ENCODE measurements at regions not wholly inside any gene's neighbourhood (a gene's known extent, or its start where the extent isn't known, plus 50 kb on each side); places are given as distances from the start of the nearest gene placed in this dataset.
"Not testable (repeated sequence)": the region's sequence is repeated elsewhere in the genome, so short reads cannot be mapped to it uniquely, and the experiment has no call there.

- not testable (repeated sequence) for TF ChIP-seq EZH2 (IDR thresholded peaks at IDR 0.05; ENCODE audit: borderline replicate concordance, control insufficient read depth, low read depth, low read length); E4F1 (IDR thresholded peaks at IDR 0.05; ENCODE audit: borderline replicate concordance, partially characterized antibody); CTCF (IDR thresholded peaks at IDR 0.05 in 2 of 3, conservative IDR thresholded peaks at IDR 0.05 in 1 of 3; ENCODE audit: control insufficient read depth in 2 of 3, extremely low read depth in 1 of 3, insufficient read depth in 1 of 3, low read depth in 3 of 3, low read length in 3 of 3); E2F8 (IDR thresholded peaks at IDR 0.05; ENCODE audit: low read depth, partially characterized antibody); POLR2A (IDR thresholded peaks at IDR 0.05; ENCODE audit: low read depth, low read length); YY1 (IDR thresholded peaks at IDR 0.05; ENCODE audit: low read depth, low read length); BRCA1 (IDR thresholded peaks at IDR 0.05; ENCODE audit: low read depth, low read length); RAD21 (IDR thresholded peaks at IDR 0.05; ENCODE audit: insufficient read depth, low read depth, low read length); HCFC1 (IDR thresholded peaks at IDR 0.05; ENCODE audit: low read length); ATF7 (IDR thresholded peaks at IDR 0.05; ENCODE audit: low read depth)
These were observed 115.9 kb upstream of the SAMD11 start for GRCh38 chr1:807699-808390.
